Spleen (tissue), 7 donors: ENCODE measurements at regions not wholly inside any gene's neighbourhood (a gene's known extent, or its start where the extent isn't known, plus 50 kb on each side); places are given as distances from the start of the nearest gene placed in this dataset.

Experiments used
- POLR2A ChIP-seq, 3 donors: fragments of 450-650 bp; IDR thresholded peaks; one replicate each; pipeline ENCODE4 v1.5.1; 2017; ENCODE audit warnings: antibody characterized with exemption in 3 of 3, mild to moderate bottlenecking in 1 of 3
- POLR2AphosphoS5 ChIP-seq, 3 donors: sonication (generic); formaldehyde crosslinking; IDR thresholded peaks; one replicate each; pipeline ENCODE4 v1.5.1; 2017; ENCODE audit warnings: antibody characterized with exemption in 3 of 3
- TF ChIP-seq, protein P1 (sequence below), 11 experiments: fragments of 200-600 bp in 7 of 11; fragments of 450-650 bp in 4 of 11; sonication (generic) in 4 of 11; IDR thresholded peaks in 8 of 11; conservative IDR thresholded peaks in 3 of 11; 1 replicate in 7 of 11; 2 replicates in 4 of 11; pipeline versions ENCODE4 v1.4.0 to v1.8.0; 2016 to 2021; ENCODE audit warnings: antibody characterized with exemption in 11 of 11, inconsistent platforms in 4 of 11, mild to moderate bottlenecking in 1 of 11
- donor health status: DM: no; HTN: no; CAD: no; lungs with moderate emphysema.
- donor health status: DM: no; HTN: no; CAD: no.
- donor health status: DM: no; HTN: no; CAD: no.

DNA sequence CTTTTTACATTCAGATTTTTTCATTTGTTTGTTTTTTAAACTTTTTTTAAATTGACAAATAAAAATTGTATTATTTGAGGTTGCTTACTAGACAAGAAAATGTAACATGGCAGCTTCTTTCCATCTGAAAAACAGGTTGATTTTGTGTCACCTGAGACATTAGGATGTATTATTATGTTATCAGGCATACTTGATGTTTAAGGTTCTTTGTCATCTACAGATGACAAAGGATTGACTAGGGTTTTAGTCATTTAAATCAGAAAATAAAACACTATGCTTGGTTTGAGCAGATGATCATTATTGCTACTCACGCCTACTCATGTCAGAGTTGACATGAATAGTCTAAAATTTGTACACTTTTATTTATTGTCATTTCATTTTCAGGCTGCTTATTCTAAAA is 1494.5 kb downstream of the SLITRK5 start:
- TF ChIP-seq POLR2AphosphoS5 (IDR thresholded peaks at IDR 0.05) (no peak), POLR2A (IDR thresholded peaks at IDR 0.05) (no peak)
- TF ChIP-seq, protein P1, sequence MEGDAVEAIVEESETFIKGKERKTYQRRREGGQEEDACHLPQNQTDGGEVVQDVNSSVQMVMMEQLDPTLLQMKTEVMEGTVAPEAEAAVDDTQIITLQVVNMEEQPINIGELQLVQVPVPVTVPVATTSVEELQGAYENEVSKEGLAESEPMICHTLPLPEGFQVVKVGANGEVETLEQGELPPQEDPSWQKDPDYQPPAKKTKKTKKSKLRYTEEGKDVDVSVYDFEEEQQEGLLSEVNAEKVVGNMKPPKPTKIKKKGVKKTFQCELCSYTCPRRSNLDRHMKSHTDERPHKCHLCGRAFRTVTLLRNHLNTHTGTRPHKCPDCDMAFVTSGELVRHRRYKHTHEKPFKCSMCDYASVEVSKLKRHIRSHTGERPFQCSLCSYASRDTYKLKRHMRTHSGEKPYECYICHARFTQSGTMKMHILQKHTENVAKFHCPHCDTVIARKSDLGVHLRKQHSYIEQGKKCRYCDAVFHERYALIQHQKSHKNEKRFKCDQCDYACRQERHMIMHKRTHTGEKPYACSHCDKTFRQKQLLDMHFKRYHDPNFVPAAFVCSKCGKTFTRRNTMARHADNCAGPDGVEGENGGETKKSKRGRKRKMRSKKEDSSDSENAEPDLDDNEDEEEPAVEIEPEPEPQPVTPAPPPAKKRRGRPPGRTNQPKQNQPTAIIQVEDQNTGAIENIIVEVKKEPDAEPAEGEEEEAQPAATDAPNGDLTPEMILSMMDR (IDR thresholded peaks at IDR 0.05 in 8 of 11, conservative IDR thresholded peaks at IDR 0.05 in 3 of 11), result no peak
